IMR-90 (cell line): ENCODE measurements at regions not wholly inside any gene's neighbourhood (a gene's known extent, or its start where the extent isn't known, plus 50 kb on each side); places are given as distances from the start of the nearest gene placed in this dataset.
A peak's percentile ranks its signal among the peaks of the same experiment; 100 is the strongest.

Source experiments
- ATAC-seq: fragments of 200-7000 bp; cut with Tn5 transposase; 2 replicates; pipeline ENCODE4 v1.9.1; 2020; ENCODE audit warnings: low read depth, mild to moderate bottlenecking, moderate library complexity
- BruUV-seq: library from RNA; stranded (reverse); fragments of 400-500 nt; replicated peaks from 2 replicates; lab custom pipeline; 2021; lab: Mats Ljungman, UMichigan
- CTCF ChIA-PET: fragments of 300-600 bp; formaldehyde crosslinking; extraction: SDS; loops from one replicate; lab custom pipeline; 2021; ENCODE audit warnings: antibody characterized with exemption; lab: Yijun Ruan, JAX
- POLR2A ChIA-PET: fragments of 300-600 bp; sonication (Branson Sonifier 250); formaldehyde crosslinking; loops from one replicate; lab custom pipeline; 2022; ENCODE audit warnings: antibody characterized with exemption; ENCODE audit not compliant: unreplicated experiment; lab: Charles Lee
- DNase-seq: peaks from one replicate; pipeline ENCODE4 v3.0.0; 2013
- H2AFZ ChIP-seq: replicated peaks from 2 replicates; pipeline ENCODE3; 2013; ENCODE audit warnings: low read length, mild to moderate bottlenecking; ENCODE audit not compliant: poor library complexity
- H2AK5ac ChIP-seq: 2 replicates; pipeline ENCODE4 v1.6.1; 2013; ENCODE audit warnings: low read depth, low read length, inconsistent platforms
- H2AK9ac ChIP-seq: replicated peaks from 2 replicates; pipeline ENCODE3; 2013; ENCODE audit warnings: mild to moderate bottlenecking, low read depth, low read length, moderate library complexity; ENCODE audit not compliant: poor library complexity
- H2BK120ac ChIP-seq: 2 replicates; pipeline ENCODE4 v1.6.1; 2013; ENCODE audit warnings: low read depth, low read length, inconsistent platforms
- H2BK15ac ChIP-seq: 3 replicates; pipeline ENCODE4 v1.6.1; 2013; ENCODE audit warnings: low read depth, low read length, inconsistent platforms
- H2BK20ac ChIP-seq: 2 replicates; pipeline ENCODE4 v1.6.1; 2013; ENCODE audit warnings: low read depth, mild to moderate bottlenecking, inconsistent platforms, low read length, moderate library complexity
- H2BK5ac ChIP-seq: 2 replicates; pipeline ENCODE4 v1.6.1; 2013; ENCODE audit warnings: mild to moderate bottlenecking, low read depth, low read length, inconsistent platforms; ENCODE audit not compliant: poor library complexity, severe bottlenecking
- H3K14ac ChIP-seq: replicated peaks from 2 replicates; pipeline ENCODE4 v1.6.1; 2013; ENCODE audit warnings: low read depth, low read length, inconsistent platforms
- H3K18ac ChIP-seq: 2 replicates; pipeline ENCODE4 v1.6.1; 2013; ENCODE audit warnings: low read depth, low read length, control low read depth
- H3K23ac ChIP-seq: 2 replicates; pipeline ENCODE4 v1.6.1; 2013; ENCODE audit warnings: low read depth, low read length, inconsistent platforms
- H3K27ac ChIP-seq: 2 replicates; pipeline ENCODE4 v1.5.1; 2013; ENCODE audit warnings: mild to moderate bottlenecking, control low read depth, low read length; ENCODE audit not compliant: insufficient read depth
- H3K27me3 ChIP-seq: 2 replicates; pipeline ENCODE4 v1.6.1; 2013; ENCODE audit warnings: low read length; ENCODE audit not compliant: control insufficient read depth, insufficient read depth
- H3K36me3 ChIP-seq: 2 replicates; pipeline ENCODE4 v1.6.1; 2013; ENCODE audit warnings: low read length, mixed read lengths; ENCODE audit not compliant: control insufficient read depth, insufficient read depth
- H3K4ac ChIP-seq: 2 replicates; pipeline ENCODE4 v1.6.1; 2013; ENCODE audit warnings: low read depth, low read length, inconsistent platforms
- H3K4me1 ChIP-seq: 2 replicates; pipeline ENCODE4 v1.6.1; 2013; ENCODE audit warnings: low read length, mixed read lengths; ENCODE audit not compliant: control insufficient read depth, insufficient read depth
- H3K4me2 ChIP-seq: 2 replicates; pipeline ENCODE4 v1.6.1; 2013; ENCODE audit warnings: low read depth, mild to moderate bottlenecking, control low read depth, low read length, moderate library complexity
- H3K4me3 ChIP-seq: 2 replicates; pipeline ENCODE4 v1.5.1; 2013; ENCODE audit warnings: low read depth, mild to moderate bottlenecking, control low read depth, low read length, moderate library complexity; ENCODE audit not compliant: insufficient read depth
- H3K56ac ChIP-seq: 2 replicates; pipeline ENCODE4 v1.6.1; 2013; ENCODE audit warnings: low read length, inconsistent platforms; ENCODE audit not compliant: insufficient read depth; ENCODE audit errors: extremely low read depth
- H3K79me1 ChIP-seq, 2 experiments: 2 replicates each; pipeline ENCODE4 v1.6.1; 2013; ENCODE audit warnings: low read length in 2 of 2, inconsistent platforms in 1 of 2, low read depth in 1 of 2
- H3K9ac ChIP-seq: 2 replicates; pipeline ENCODE4 v1.6.1; 2013; ENCODE audit warnings: low read depth, low read length, control low read depth
- H3K9me1 ChIP-seq: 2 replicates; pipeline ENCODE4 v1.6.1; 2013; ENCODE audit warnings: low read length, inconsistent platforms; ENCODE audit not compliant: insufficient read depth
- H3K9me3 ChIP-seq: 2 replicates; pipeline ENCODE4 v1.6.1; 2013; ENCODE audit warnings: low read length; ENCODE audit not compliant: control insufficient read depth, insufficient read depth
- H4K20me1 ChIP-seq: 2 replicates; pipeline ENCODE4 v1.6.1; 2013; ENCODE audit warnings: low read length, inconsistent platforms; ENCODE audit not compliant: insufficient read depth
- H4K5ac ChIP-seq: 2 replicates; pipeline ENCODE4 v1.6.1; 2013; ENCODE audit warnings: mild to moderate bottlenecking, low read depth, low read length, control low read depth
- H4K8ac ChIP-seq, 2 experiments: 2 replicates each; pipeline ENCODE4 v1.6.1; 2013; ENCODE audit warnings: low read depth in 2 of 2, low read length in 2 of 2, control low read depth in 1 of 2, inconsistent platforms in 1 of 2
- H4K91ac ChIP-seq: 2 replicates; pipeline ENCODE4 v1.6.1; 2013; ENCODE audit warnings: low read depth, low read length, inconsistent platforms; ENCODE audit not compliant: insufficient read depth
- CEBPB ChIP-seq: IDR thresholded peaks from 2 replicates; pipeline ENCODE4 v1.6.1; 2012; ENCODE audit warnings: low read depth, low read length, improper control_type of control experiment
- CHD1 ChIP-seq: IDR thresholded peaks from 2 replicates; pipeline ENCODE4 v1.6.1; 2012; ENCODE audit warnings: low read depth, low read length, improper control_type of control experiment
- CTCF ChIP-seq: conservative IDR thresholded peaks from 2 replicates; pipeline ENCODE4 v1.5.1; 2012; ENCODE audit warnings: mild to moderate bottlenecking, low read depth, low read length, improper control_type of control experiment
- ELK1 ChIP-seq: fragments of 150-350 bp; IDR thresholded peaks from 2 replicates; pipeline ENCODE4 v1.6.1; 2016; ENCODE audit warnings: low read depth, mild to moderate bottlenecking, low read length, moderate library complexity, borderline replicate concordance
- FOS ChIP-seq: fragments of 150-350 bp; IDR thresholded peaks from 2 replicates; pipeline ENCODE4 v1.6.1; 2016; ENCODE audit warnings: low read depth, low read length
- MAFK ChIP-seq: IDR thresholded peaks from 2 replicates; pipeline ENCODE4 v1.6.1; 2012; ENCODE audit warnings: low read depth, low read length, improper control_type of control experiment
- MAZ ChIP-seq: IDR thresholded peaks from 2 replicates; pipeline ENCODE4 v1.6.1; 2012; ENCODE audit warnings: low read depth, mild to moderate bottlenecking, low read length, improper control_type of control experiment, moderate library complexity, borderline replicate concordance
- MXI1 ChIP-seq: IDR thresholded peaks from 2 replicates; pipeline ENCODE4 v1.6.1; 2012; ENCODE audit warnings: low read depth, mild to moderate bottlenecking, low read length, moderate library complexity, borderline replicate concordance
- NFE2L2 ChIP-seq: fragments of 150-350 bp; IDR thresholded peaks from 2 replicates; pipeline ENCODE4 v1.6.1; 2016; ENCODE audit warnings: low read depth, mild to moderate bottlenecking, low read length
- POLR2A ChIP-seq: IDR thresholded peaks from 2 replicates; pipeline ENCODE4 v1.6.1; 2012; ENCODE audit warnings: mild to moderate bottlenecking, low read depth, low read length
- RAD21 ChIP-seq: IDR thresholded peaks from 2 replicates; pipeline ENCODE4 v1.6.1; 2012; ENCODE audit warnings: low read length, improper control_type of control experiment
- RCOR1 ChIP-seq: IDR thresholded peaks from 2 replicates; pipeline ENCODE4 v1.6.1; 2012; ENCODE audit warnings: mild to moderate bottlenecking, low read length, improper control_type of control experiment; ENCODE audit not compliant: insufficient replicate concordance
- USF2 ChIP-seq: fragments of 150-350 bp; IDR thresholded peaks from 2 replicates; pipeline ENCODE4 v1.6.1; 2017; ENCODE audit warnings: mild to moderate bottlenecking, antibody characterized with exemption, low read length, low read depth
- whole genome bisulfite sequencing, 2 experiments: methylation state at CpG; one replicate each; pipeline versions ENCODE4 v1.1.5 to v1.1.7; 2013; ENCODE audit warnings: missing lambda C conversion rate in 2 of 2; ENCODE audit not compliant: insufficient read length in 1 of 2; ENCODE audit errors: extremely low coverage in 2 of 2; 5-methylcytosine and 5-hydroxymethylcytosine counted together
- dilution Hi-C: fragments of 300-500 bp; cut with HindIII; formaldehyde crosslinking; loops from one replicate; pipeline ENCODE4 v1.14.3; 2018; ENCODE audit warnings: low sequenced_read_pairs; ENCODE audit not compliant: unreplicated experiment
- in situ Hi-C: fragments of 300-500 bp; cut with MboI; formaldehyde crosslinking; loops from 3 replicates; pipeline ENCODE4 v1.14.3; 2019; ENCODE audit warnings: low sequenced_read_pairs, inconsistent platforms, mixed read lengths
- intact Hi-C: fragments of 100-400 bp; cut with micrococcal nuclease; formaldehyde crosslinking; loops from 2 replicates; pipeline ENCODE4 v1.10.0; 2022

GRCh38 chr2:217713395-217714286, 289.2 kb downstream of the TNS1 start:
- H2BK20ac ChIP-seq = peak overlapping the region; percentile 100
- H3K14ac ChIP-seq = peak overlapping the region; percentile 99
- peak overlapping the region; percentile 27; the same call in 1 of the 2 replicates for H3K4me2 ChIP-seq
- H2BK5ac ChIP-seq = peak overlapping the region; percentile 88
- peaks cover 28% of the 10 kb centered on the region for H3K9me1 ChIP-seq
- POLR2A ChIA-PET = interaction anchor here (0.6 to 0.9 kb wide), 2 partner anchors 61 to 1018 kb away, joined by 3 to 8 read pairs; partner anchors contain the start of gene IGFBP5
- BruUV-seq = no TSS peak
- DNase-seq = peak; percentile 72
- in situ Hi-C loops = loop anchor here (5.0 to 25.0 kb wide), 4 partner anchors 201 to 1199 kb away; no protein-coding TSS in a partner anchor
- peak overlapping the region; percentile 88 for H3K56ac ChIP-seq
- H2AFZ ChIP-seq = peak overlapping the region; percentile 92
- H4K91ac ChIP-seq = peak overlapping the region; percentile 100
- no peaks in the 10 kb centered on the region for H4K20me1 ChIP-seq
- H3K9ac ChIP-seq = peak overlapping the region; percentile 87
- H3K4me1 ChIP-seq = peaks cover 35% of the 10 kb centered on the region
- H3K18ac ChIP-seq = peak overlapping the region; percentile 99
- H3K79me1 ChIP-seq = no peaks in the 10 kb centered on the region
- CTCF ChIA-PET = interaction anchor here (0.6 to 1.9 kb wide), 27 partner anchors 9 to 1194 kb away, joined by 3 to 20 read pairs (median 3); no protein-coding TSS in a partner anchor
- H3K4ac ChIP-seq = peak overlapping the region; percentile 99
- H4K5ac ChIP-seq = peak overlapping the region; percentile 99
- H3K9me3 ChIP-seq = no peaks in the 10 kb centered on the region
- peak overlapping the region; percentile 97; the same call in 2 of the 3 replicates for H2BK15ac ChIP-seq
- WGBS, 2 experiments = 60% methylated on average over 8 of the region's 16 CpGs; no CpG with 5 or more reads in 1 of the 2 experiments
- ATAC-seq = peak; percentile 83
- dilution Hi-C loops = no loop called here
- peak overlapping the region; percentile 96 for H2AK5ac ChIP-seq
- no peaks in the 10 kb centered on the region for H3K36me3 ChIP-seq
- H2BK120ac ChIP-seq = peak overlapping the region; percentile 100
- peak overlapping the region; percentile 92 for H3K23ac ChIP-seq
- H4K8ac ChIP-seq = peak overlapping the region; percentile 72 to 99
- intact Hi-C loops = loop anchor here (1.0 to 5.0 kb wide), 10 partner anchors 63 to 1196 kb away; no protein-coding TSS in a partner anchor
- no peak overlapping the region for H3K4me3 ChIP-seq
- H2AK9ac ChIP-seq = peak overlapping the region; percentile 95
- H3K27me3 ChIP-seq = no peaks in the 10 kb centered on the region
- peak overlapping the region; percentile 93 for H3K27ac ChIP-seq
- TF ChIP-seq CTCF (peak; percentile 97), RAD21 (peak; percentile 99), RCOR1 (no peak), CHD1 (no peak), NFE2L2 (0 out of 2 replicates have a peak, but pooled peaks have one; percentile 15), FOS (no peak), ELK1 (no peak), MXI1 (no peak), MAFK (peak; percentile 72), CEBPB (peak; percentile 83), USF2 (no peak), MAZ (no peak), POLR2A (peak; percentile 54; the same call in 1 of the 2 replicates)
